Natural killer cell (primary cell): ENCODE measurements at regions not wholly inside any gene's neighbourhood (a gene's known extent, or its start where the extent isn't known, plus 50 kb on each side); places are given as distances from the start of the nearest gene placed in this dataset.

ENCODE experiments used
- ATAC-seq, 3 donors: fragments of 150-1000 bp in 2 of 3; fragments of 200-7000 bp in 1 of 3; cut with Tn5 transposase; 1 replicate in 1 of 3; 2 replicates in 2 of 3; pipeline ENCODE4 v1.10.0; 2021; ENCODE audit warnings: mild to moderate bottlenecking in 2 of 3, moderate library complexity in 2 of 3
- DNase-seq, 2 donors: peaks; one replicate each; pipeline versions ENCODE4 v3.0.0 to v3.0.0-alpha.2; 2013 to 2021; ENCODE audit warnings: mixed read lengths in 1 of 2
- H3K27ac ChIP-seq: one replicate; pipeline ENCODE4 v1.5.1; 2013; ENCODE audit warnings: mild to moderate bottlenecking, low read length
- H3K27me3 ChIP-seq: one replicate; pipeline ENCODE4 v1.6.1; 2013; ENCODE audit warnings: low read length; ENCODE audit not compliant: control insufficient read depth, insufficient read depth
- H3K36me3 ChIP-seq: one replicate; pipeline ENCODE4 v1.6.1; 2013; ENCODE audit warnings: low read length; ENCODE audit not compliant: control insufficient read depth, insufficient read depth
- H3K4me1 ChIP-seq: one replicate; pipeline ENCODE4 v1.6.1; 2013; ENCODE audit warnings: low read length; ENCODE audit not compliant: control insufficient read depth, insufficient read depth
- H3K4me3 ChIP-seq: one replicate; pipeline ENCODE4 v1.5.1; 2013; ENCODE audit warnings: low read length
- H3K9me3 ChIP-seq: one replicate; pipeline ENCODE4 v1.6.1; 2013; ENCODE audit warnings: low read length; ENCODE audit not compliant: control insufficient read depth, insufficient read depth
- H3K27ac Mint-ChIP-seq, 2 donors: one replicate each; pipeline ENCODE4 v1.8.0; 2022; ENCODE audit warnings: mild to moderate bottlenecking in 2 of 2, mixed read lengths in 2 of 2, moderate library complexity in 1 of 2
- H3K27me3 Mint-ChIP-seq, 2 donors: one replicate each; pipeline ENCODE4 v1.8.0; 2022; ENCODE audit warnings: low read depth in 2 of 2, mixed read lengths in 2 of 2
- H3K36me3 Mint-ChIP-seq: one replicate; pipeline ENCODE4 v1.8.0; 2022; ENCODE audit warnings: mixed read lengths
- H3K4me1 Mint-ChIP-seq, 2 donors: one replicate each; pipeline ENCODE4 v1.8.0; 2022; ENCODE audit warnings: mixed read lengths in 2 of 2
- H3K4me3 Mint-ChIP-seq: one replicate; pipeline ENCODE4 v1.8.0; 2022; ENCODE audit warnings: mild to moderate bottlenecking, moderate library complexity, mixed read lengths
- H3K9me3 Mint-ChIP-seq, 2 donors: one replicate each; pipeline ENCODE4 v1.8.0; 2022; ENCODE audit warnings: mixed read lengths in 2 of 2
- WGBS: methylation state at CpG from one replicate; pipeline ENCODE4 v1.1.7; 2013; ENCODE audit warnings: missing lambda C conversion rate; ENCODE audit not compliant: insufficient coverage; 5-methylcytosine and 5-hydroxymethylcytosine counted together
- intact Hi-C: fragments of 100-400 bp; cut with micrococcal nuclease; formaldehyde crosslinking; loops from one replicate; pipeline ENCODE4 v1.14.2; 2022
- TF ChIP-seq, protein P1 (sequence below): fragments of 200-600 bp; IDR thresholded peaks from one replicate; pipeline ENCODE4 v1.8.0; 2022; ENCODE audit warnings: antibody characterized with exemption

DNA sequence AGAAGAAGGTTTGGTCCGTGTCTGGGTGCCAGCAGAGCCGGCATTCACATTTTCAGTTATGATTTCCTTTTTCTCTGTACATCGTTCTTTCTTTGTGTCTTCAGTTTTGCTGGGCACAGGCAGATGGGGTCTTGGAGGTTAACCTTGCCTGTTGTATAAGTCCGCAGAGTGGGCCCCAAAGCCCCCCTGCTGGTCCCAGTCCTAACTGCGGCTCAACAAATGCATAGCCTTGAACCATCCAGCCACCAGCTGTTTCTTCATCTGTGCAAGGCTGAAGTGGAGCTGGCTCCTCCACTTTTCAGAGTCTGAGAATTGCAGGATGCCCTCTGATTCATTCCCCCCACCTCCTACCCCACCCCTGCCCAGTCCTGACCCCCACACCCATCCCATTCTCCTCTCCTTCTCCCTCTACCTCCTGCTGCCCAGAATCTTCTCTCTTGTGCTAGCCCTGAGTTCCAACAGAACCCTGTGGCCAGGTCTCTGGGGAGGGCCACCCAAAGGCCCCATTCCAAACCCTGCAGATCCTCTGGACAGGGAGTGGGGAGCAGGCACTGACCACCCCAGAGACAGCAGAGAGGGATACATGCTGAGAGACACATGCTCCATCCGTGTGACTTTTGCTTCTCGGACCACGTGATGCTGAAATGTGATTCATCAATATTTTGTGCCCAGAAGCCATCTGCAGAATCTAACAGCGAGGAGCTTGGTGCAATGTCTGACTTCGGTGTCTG lies 386.5 kb upstream of the SULF2 start:
- no peaks in the 10 kb centered on the region for H3K4me1 Mint-ChIP-seq
- H3K4me3 ChIP-seq: no peak overlapping the region
- TF ChIP-seq, protein P1, sequence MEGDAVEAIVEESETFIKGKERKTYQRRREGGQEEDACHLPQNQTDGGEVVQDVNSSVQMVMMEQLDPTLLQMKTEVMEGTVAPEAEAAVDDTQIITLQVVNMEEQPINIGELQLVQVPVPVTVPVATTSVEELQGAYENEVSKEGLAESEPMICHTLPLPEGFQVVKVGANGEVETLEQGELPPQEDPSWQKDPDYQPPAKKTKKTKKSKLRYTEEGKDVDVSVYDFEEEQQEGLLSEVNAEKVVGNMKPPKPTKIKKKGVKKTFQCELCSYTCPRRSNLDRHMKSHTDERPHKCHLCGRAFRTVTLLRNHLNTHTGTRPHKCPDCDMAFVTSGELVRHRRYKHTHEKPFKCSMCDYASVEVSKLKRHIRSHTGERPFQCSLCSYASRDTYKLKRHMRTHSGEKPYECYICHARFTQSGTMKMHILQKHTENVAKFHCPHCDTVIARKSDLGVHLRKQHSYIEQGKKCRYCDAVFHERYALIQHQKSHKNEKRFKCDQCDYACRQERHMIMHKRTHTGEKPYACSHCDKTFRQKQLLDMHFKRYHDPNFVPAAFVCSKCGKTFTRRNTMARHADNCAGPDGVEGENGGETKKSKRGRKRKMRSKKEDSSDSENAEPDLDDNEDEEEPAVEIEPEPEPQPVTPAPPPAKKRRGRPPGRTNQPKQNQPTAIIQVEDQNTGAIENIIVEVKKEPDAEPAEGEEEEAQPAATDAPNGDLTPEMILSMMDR: no peak
- H3K4me3 Mint-ChIP-seq: no peak overlapping the region
- 79% methylated on average over 10 of the region's 10 CpGs for WGBS
- H3K36me3 Mint-ChIP-seq: no peaks in the 10 kb centered on the region
- H3K27ac ChIP-seq: no peak overlapping the region
- H3K36me3 ChIP-seq: no peaks in the 10 kb centered on the region
- no peak for ATAC-seq
- DNase-seq: no peak
- H3K9me3 Mint-ChIP-seq: no peaks in the 10 kb centered on the region
- H3K27me3 ChIP-seq: no peaks in the 10 kb centered on the region
- H3K9me3 ChIP-seq: no peaks in the 10 kb centered on the region
- no peak overlapping the region for H3K27ac Mint-ChIP-seq
- intact Hi-C loops: no loop called here
- no peaks in the 10 kb centered on the region for H3K4me1 ChIP-seq
- H3K27me3 Mint-ChIP-seq: peaks cover 6 to 10% of the 10 kb centered on the region in 2 donors

DNA sequence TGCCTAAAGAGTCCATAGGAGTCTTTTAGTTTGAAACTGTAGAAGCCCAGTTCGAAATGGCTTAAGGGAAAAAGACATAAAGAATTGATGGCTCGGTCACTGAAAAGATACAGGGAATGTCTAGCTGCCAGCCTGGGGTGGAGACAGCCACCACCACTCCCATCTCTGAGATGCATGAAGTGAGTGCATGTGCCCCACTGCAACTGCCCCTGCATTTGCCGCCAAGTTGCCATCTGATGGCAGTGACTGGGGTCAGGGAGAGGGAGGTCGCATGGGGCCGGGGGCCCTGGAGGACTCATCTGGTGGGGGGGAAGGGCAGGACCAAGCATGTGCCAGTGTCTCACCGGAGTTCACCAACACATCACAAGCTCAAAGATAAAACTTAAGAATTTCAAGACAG lies 385.8 kb upstream of the SULF2 start:
- ATAC-seq (no peak), DNase-seq (no peak)
- Mint-ChIP-seq H3K9me3 (no peaks in the 10 kb centered on the region), H3K27ac (no peak overlapping the region), H3K4me3 (no peak overlapping the region), H3K4me1 (no peaks in the 10 kb centered on the region), H3K36me3 (no peaks in the 10 kb centered on the region), H3K27me3 (peaks cover 6 to 10% of the 10 kb centered on the region in 2 donors)
- 83% methylated on average over 6 of the region's 6 CpGs for WGBS
- TF ChIP-seq, protein P1: no peak
- Histone ChIP-seq H3K4me3 (no peak overlapping the region), H3K4me1 (no peaks in the 10 kb centered on the region), H3K36me3 (no peaks in the 10 kb centered on the region), H3K27me3 (no peaks in the 10 kb centered on the region), H3K27ac (no peak overlapping the region), H3K9me3 (no peaks in the 10 kb centered on the region)
- intact Hi-C loops: no loop called here

DNA sequence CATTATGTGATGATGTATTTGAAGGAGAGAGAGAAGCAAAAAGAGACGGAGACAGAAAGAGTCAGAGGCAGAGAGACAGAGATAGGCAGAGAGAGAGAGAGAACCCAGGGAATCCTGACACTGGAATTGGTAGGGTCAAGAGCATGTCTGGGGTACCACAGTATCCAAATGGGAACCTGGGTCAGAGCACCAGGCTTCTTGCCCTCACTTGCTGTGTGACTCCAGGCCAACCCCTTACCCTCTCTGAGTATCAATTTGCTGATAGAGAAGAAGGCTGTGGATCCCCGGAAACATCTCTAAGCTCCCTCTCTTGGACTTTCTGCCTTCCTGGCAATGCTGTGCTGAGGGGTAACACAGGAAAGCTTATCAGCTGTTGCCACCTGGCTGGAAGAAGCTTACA lies 385.3 kb upstream of the SULF2 start:
- H3K4me1 Mint-ChIP-seq: no peaks in the 10 kb centered on the region
- ATAC-seq (no peak), DNase-seq (no peak)
- H3K4me3 Mint-ChIP-seq: no peak overlapping the region
- H3K4me1 ChIP-seq: no peaks in the 10 kb centered on the region
- H3K27me3 ChIP-seq: no peaks in the 10 kb centered on the region
- H3K27me3 Mint-ChIP-seq: peaks cover 6 to 10% of the 10 kb centered on the region in 2 donors
- no peak overlapping the region for H3K27ac ChIP-seq
- H3K9me3 ChIP-seq: no peaks in the 10 kb centered on the region
- no peaks in the 10 kb centered on the region for H3K36me3 ChIP-seq
- intact Hi-C loops: no loop called here
- H3K27ac Mint-ChIP-seq: no peak overlapping the region
- H3K9me3 Mint-ChIP-seq: no peaks in the 10 kb centered on the region
- 72% methylated on average over 2 of the region's 2 CpGs for WGBS
- H3K4me3 ChIP-seq: no peak overlapping the region
- TF ChIP-seq, protein P1: no peak
- no peaks in the 10 kb centered on the region for H3K36me3 Mint-ChIP-seq

DNA sequence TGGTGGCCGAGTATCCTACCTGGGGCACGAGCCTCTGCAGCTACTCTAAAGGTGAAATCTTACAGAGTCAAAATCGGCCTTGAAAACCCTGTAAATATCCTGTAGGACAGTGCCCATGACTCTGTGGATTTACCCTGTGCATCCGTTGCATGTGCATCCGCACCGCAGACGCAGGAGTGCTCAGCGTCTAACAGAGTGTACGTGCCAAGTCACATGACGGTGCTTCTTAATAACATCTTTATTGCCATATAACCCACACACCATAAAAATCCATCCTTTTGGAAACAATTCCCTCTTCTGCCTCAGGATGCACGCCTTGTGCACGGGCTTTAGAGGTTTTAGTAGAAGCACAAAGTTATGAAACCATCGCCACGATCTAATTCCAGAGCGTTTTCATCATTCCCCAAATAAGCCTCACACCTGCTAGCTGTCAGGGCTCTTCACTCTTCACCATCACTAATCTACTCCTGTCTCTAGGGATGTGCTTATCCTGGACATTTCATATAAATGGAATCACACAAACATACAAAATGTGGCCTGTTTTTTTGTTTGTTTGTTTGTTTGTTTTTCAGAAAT lies 384.5 kb upstream of the SULF2 start:
- intact Hi-C loops: no loop called here
- H3K36me3 Mint-ChIP-seq: no peaks in the 10 kb centered on the region

More for the DNA sequence above, 384.5 kb upstream of the SULF2 start:
- no peak overlapping the region for H3K27ac ChIP-seq
- Mint-ChIP-seq H3K27ac (no peak overlapping the region), H3K9me3 (no peaks in the 10 kb centered on the region), H3K27me3 (peaks cover 6 to 10% of the 10 kb centered on the region in 2 donors), H3K4me1 (no peaks in the 10 kb centered on the region), H3K4me3 (no peak overlapping the region)
- WGBS: 84% methylated on average over 15 of the region's 15 CpGs
- DNase-seq (no peak), ATAC-seq (no peak)
- TF ChIP-seq, protein P1: no peak
- no peaks in the 10 kb centered on the region for H3K36me3 ChIP-seq
- H3K27me3 ChIP-seq: no peaks in the 10 kb centered on the region
- H3K4me1 ChIP-seq: no peaks in the 10 kb centered on the region
- H3K4me3 ChIP-seq: no peak overlapping the region
- no peaks in the 10 kb centered on the region for H3K9me3 ChIP-seq
